Stimulated activated naive CD8-positive, alpha-beta T cell treated with anti-CD3 and anti-CD28 coated beads, Interleukin-15, amount 100 ng/mL, for 72 hours (primary cell): ENCODE measurements at regions not wholly inside any gene's neighbourhood (a gene's known extent, or its start where the extent isn't known, plus 50 kb on each side); places are given as distances from the start of the nearest gene placed in this dataset.
"Not testable (repeated sequence)": the region's sequence is repeated elsewhere in the genome, so short reads cannot be mapped to it uniquely, and the experiment has no call there.

Experiments
- ATAC-seq: fragments of 150-1000 bp; cut with Tn5 transposase; 2 replicates; pipeline ENCODE4 v1.10.0; 2021; ENCODE audit warnings: mild to moderate bottlenecking, moderate library complexity
- DNase-seq, 2 donors: peaks; one replicate each; pipeline ENCODE4 v3.0.0; 2021 to 2022
- H3K27ac Mint-ChIP-seq, 2 donors: one replicate each; pipeline ENCODE4 v1.8.0; 2022; ENCODE audit warnings: mild to moderate bottlenecking in 2 of 2, mixed read lengths in 2 of 2, moderate library complexity in 2 of 2
- H3K27me3 Mint-ChIP-seq: one replicate; pipeline ENCODE4 v1.8.0; 2022; ENCODE audit warnings: mixed read lengths
- H3K4me1 Mint-ChIP-seq: one replicate; pipeline ENCODE4 v1.8.0; 2022; ENCODE audit warnings: mild to moderate bottlenecking, mixed read lengths
- H3K4me3 Mint-ChIP-seq, 2 donors: one replicate each; pipeline ENCODE4 v1.8.0; 2022; ENCODE audit warnings: mild to moderate bottlenecking in 2 of 2, mixed read lengths in 2 of 2, moderate library complexity in 1 of 2
- H3K9me3 Mint-ChIP-seq, 2 donors: one replicate each; pipeline ENCODE4 v1.8.0; 2022; ENCODE audit warnings: mixed read lengths in 2 of 2

DNA sequence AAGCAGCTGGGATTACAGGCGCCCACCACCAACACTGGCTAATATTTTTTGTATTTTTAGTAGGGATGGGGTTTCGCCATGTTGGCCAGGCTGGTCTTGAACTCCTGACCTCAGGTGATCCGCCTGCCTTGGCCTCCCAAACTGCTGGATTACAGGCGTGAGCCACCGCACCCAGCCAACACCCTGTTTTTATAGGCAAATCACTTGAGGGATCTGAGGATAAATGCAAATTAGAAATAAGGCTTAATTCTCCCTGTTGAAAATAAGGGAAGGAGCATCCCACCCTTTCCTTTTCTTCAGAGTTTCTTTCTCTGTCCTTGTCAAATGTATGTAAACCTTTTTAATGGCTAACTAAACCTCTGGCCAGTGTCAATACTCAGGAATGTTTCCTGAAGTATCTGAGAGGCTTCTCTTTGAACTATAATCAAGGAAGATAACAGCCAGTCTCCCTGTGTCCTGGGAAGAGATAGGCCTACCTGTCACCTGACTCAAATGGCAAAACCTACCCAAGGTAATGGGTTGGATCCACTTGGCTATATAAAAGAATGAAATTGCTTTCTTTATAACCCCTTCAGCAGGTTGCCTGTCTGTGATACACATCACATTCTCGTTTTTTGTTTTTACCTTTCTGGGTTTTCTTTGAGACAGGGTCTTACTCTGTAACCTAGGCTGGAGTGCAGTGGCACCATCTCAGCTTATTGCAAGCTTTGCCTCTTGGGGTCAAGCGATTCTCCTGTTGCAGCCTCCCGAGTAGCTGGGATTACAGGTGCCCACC, 64.5 kb upstream of the TNFAIP3 start:
- peaks cover 69% of the 10 kb centered on the region for H3K4me1 Mint-ChIP-seq
- DNase-seq = no peak
- no peak for ATAC-seq
- H3K4me3 Mint-ChIP-seq = no peak overlapping the region
- no peaks in the 10 kb centered on the region for H3K27me3 Mint-ChIP-seq
- H3K9me3 Mint-ChIP-seq = peaks cover 11 to 14% of the 10 kb centered on the region in 2 donors
- H3K27ac Mint-ChIP-seq = no peak overlapping the region

DNA sequence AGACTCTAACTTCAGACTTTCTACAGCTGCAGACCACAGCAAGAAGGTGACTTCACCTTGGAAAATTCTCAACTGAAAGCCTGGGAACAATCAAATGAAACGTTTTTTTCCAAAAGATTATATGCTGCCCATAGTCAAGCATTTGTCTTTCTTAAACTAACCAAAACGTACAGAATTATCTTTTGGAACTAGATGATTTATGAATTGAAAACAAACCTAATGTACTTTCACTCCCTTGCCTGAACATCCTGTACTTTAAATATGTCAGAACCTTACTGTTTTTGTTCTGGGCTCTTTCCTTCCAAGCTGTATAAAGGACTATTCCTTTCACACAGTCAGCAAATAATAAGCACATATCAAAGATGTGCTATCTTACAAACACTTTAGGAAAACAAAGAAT, 62.4 kb upstream of the TNFAIP3 start:
- H3K4me1 Mint-ChIP-seq = peaks cover 72% of the 10 kb centered on the region

GRCh38 chr6:137805622-137806021, 61.4 kb upstream of the TNFAIP3 start:
- Mint-ChIP-seq H3K4me1 (peaks cover 72% of the 10 kb centered on the region), H3K9me3 (peaks cover 11 to 14% of the 10 kb centered on the region in 2 donors), H3K27me3 (no peaks in the 10 kb centered on the region), H3K27ac (no peak overlapping the region), H3K4me3 (no peak overlapping the region)
- DNase-seq (no peak), ATAC-seq (no peak)

More for the DNA sequence above, 62.4 kb upstream of the TNFAIP3 start:
- ATAC-seq (no peak), DNase-seq (no peak)
- Mint-ChIP-seq H3K27ac (peak overlapping the region in 1 of 2 donors; percentile 62), H3K9me3 (peaks cover 11 to 14% of the 10 kb centered on the region in 2 donors), H3K4me3 (no peak overlapping the region), H3K27me3 (no peaks in the 10 kb centered on the region)

DNA sequence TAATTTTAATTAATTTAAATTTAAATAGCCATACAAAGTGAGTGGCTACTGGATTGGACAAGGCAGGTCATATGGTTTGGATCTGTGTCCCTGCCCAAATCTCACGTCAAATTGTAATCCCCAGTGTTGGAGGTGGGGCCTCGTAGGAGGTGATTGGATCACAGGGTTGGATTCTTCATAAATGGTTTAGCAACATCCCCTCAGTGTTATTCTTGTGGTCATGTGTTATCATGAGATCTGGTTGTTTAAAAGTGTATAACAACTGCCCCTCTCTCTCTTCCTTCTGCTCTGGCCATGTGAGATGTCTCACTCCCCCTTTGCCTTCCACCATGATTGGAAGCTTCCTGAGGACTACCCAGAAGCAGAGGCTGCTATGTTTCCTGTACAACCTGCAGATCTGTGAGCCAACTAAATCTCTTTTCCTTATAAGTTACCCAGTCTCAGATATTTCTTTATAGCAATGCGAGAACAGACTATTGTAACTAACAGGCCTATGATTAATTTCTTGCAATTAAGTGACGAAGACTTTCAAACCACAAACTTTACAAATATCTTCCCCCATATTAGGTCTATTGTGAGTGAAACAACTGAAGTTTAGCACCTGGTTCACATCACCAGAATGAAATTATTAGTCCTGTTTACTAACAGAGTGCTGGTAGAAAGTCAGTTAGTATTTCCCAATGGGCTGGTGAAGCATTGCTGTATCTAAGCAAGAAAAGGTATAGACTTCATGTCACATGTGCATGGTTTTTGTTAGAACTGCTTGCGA, 60.0 kb upstream of the TNFAIP3 start:
- no peak overlapping the region for H3K27ac Mint-ChIP-seq
- H3K4me1 Mint-ChIP-seq = peaks cover 72% of the 10 kb centered on the region
- no peaks in the 10 kb centered on the region for H3K27me3 Mint-ChIP-seq
- ATAC-seq (no peak), DNase-seq (no peak)
- peaks cover 11 to 14% of the 10 kb centered on the region in 2 donors for H3K9me3 Mint-ChIP-seq
- no peak overlapping the region for H3K4me3 Mint-ChIP-seq

DNA sequence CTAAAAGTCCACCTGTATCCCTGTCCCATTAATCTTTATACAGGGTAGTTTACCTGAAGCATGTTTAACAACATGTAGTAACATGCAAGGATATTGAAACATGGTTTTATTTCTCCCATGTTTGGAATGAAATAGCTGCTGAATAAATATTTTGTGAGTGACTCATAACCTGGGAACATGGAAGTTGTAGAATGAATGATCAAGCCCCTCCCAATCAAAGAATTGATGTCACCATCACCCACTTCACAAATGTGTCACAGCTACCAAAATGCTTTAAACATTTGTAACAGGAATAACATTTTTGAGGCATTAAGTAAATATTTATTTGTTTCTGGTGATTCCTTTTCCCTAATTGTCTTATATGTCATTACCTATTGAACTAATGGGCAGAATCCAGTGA, 58.9 kb upstream of the TNFAIP3 start:
- Mint-ChIP-seq H3K4me1 (peaks cover 77% of the 10 kb centered on the region), H3K27me3 (no peaks in the 10 kb centered on the region), H3K9me3 (peaks cover 11 to 12% of the 10 kb centered on the region in 2 donors), H3K4me3 (no peak overlapping the region), H3K27ac (peak overlapping the region in 1 of 2 donors; percentile 38)
- DNase-seq (no peak), ATAC-seq (no peak)

DNA sequence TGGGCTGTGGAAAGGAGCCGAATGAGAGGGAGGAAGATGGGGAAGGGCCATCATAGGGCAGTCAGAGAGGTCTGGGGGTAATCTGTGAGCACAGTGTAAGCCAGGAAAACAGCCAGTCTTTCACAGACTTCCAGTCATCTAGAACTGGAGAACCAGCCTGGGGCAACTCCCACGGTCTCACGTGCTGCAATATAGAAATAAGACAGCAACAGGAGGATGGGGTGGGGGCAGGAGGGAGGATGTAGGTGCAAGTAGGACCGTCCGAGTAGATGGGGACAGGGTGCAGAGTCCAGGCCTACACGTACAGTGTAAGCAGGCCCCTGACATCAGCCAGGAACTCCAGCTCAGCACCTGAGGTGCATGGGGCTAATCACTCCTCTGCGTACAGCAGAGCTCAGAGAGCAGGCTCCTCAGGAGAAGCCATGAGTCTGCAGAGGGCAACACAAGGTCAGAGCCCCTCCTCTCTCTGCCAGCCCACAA, 58.2 kb upstream of the TNFAIP3 start:
- Mint-ChIP-seq H3K4me1 (peaks cover 75% of the 10 kb centered on the region), H3K4me3 (no peak overlapping the region), H3K27me3 (no peaks in the 10 kb centered on the region), H3K9me3 (peaks cover 6 to 8% of the 10 kb centered on the region in 2 donors), H3K27ac (peak overlapping the region in 1 of 2 donors; percentile 38)
- ATAC-seq (no peak), DNase-seq (no peak)

GRCh38 chr6:137809895-137810553, 57.0 kb upstream of the TNFAIP3 start:
- DNase-seq, ATAC-seq, H3K4me3 Mint-ChIP-seq, H3K9me3 Mint-ChIP-seq, H3K27me3 Mint-ChIP-seq: not testable (repeated sequence)
- peaks cover 65% of the 10 kb centered on the region for H3K4me1 Mint-ChIP-seq
- peak overlapping the region; percentile 34 to 60 for H3K27ac Mint-ChIP-seq

DNA sequence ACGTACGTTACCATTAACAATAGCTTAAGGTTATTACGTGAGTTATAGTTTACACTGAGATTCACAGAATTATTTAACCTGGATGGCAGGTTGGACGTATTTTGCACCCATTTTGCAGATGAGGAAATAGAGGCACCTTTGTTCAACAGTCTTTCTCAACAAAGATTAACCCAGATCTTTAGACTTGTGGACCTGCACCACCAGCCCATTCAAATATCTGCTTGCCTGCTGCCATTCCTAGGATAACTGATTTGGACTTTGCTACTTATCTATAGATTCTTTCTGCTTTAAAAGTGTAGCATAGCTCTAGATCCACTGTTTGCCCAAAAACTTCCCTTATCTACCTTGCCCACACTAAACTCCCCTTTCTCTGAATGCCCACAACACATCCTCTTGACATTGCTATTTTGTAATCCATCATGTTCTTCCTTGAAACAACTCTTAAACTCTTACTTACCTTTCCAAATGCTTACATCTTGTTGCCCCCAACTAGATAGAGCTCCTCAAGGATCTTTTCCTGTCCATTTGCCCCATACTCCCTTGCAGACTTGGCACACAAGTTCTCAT, 56.4 kb upstream of the TNFAIP3 start:
- H3K27ac Mint-ChIP-seq = peak overlapping the region; percentile 90 to 95
- peaks cover 6 to 8% of the 10 kb centered on the region in 2 donors for H3K9me3 Mint-ChIP-seq
- DNase-seq (no peak), ATAC-seq (no peak)
- no peaks in the 10 kb centered on the region for H3K27me3 Mint-ChIP-seq
- H3K4me3 Mint-ChIP-seq = peak overlapping the region; percentile 56 to 78
- H3K4me1 Mint-ChIP-seq = peaks cover 70% of the 10 kb centered on the region

GRCh38 chr6:137811121-137811915, 55.7 kb upstream of the TNFAIP3 start:
- ATAC-seq (peak; percentile 98), DNase-seq (peak; percentile 68 to 85)
- no peaks in the 10 kb centered on the region for H3K27me3 Mint-ChIP-seq
- H3K4me3 Mint-ChIP-seq = peak overlapping the region; percentile 56 to 78
- H3K9me3 Mint-ChIP-seq = peaks cover 6 to 8% of the 10 kb centered on the region in 2 donors
- peak overlapping the region; percentile 90 to 95 for H3K27ac Mint-ChIP-seq
- H3K4me1 Mint-ChIP-seq = peaks cover 77% of the 10 kb centered on the region

DNA sequence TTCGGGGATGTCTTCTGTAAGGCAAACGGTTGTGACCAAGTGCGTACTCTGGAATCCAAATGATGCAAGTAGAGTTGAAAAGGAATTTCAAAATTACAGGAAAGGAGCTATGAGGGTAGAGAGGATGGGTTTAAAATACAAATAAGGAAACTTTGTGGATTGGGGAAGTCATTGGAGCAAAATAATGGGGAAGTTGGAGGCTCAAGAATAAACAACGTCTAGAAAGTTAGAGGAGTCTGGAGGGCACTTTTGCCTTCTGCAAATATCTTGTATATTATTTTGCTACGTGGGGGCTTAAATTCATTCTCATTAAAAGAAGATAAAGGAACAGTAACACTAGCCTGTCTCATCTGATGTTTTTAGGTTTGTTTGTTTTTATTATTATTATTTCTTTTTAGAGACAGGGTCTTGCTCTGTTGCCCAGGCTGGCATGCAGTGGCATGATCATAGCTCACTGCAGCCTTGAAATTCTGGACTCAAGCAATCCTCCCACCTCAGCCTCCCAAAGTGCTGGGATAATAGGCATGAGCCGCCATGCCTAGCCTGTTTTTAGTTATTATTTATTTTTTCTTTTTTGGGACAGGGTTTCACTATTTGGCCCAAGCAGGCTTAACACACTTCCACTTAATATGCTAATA, 55.0 kb upstream of the TNFAIP3 start:
- H3K4me3 Mint-ChIP-seq = peak overlapping the region; percentile 56 to 78
- no peak for ATAC-seq

GRCh38 chr6:137813308-137813970, 53.6 kb upstream of the TNFAIP3 start:
- DNase-seq = no peak

More for the DNA sequence above, 55.0 kb upstream of the TNFAIP3 start:
- H3K27ac Mint-ChIP-seq = peak overlapping the region; percentile 82 to 95
- peaks cover 5% of the 10 kb centered on the region in 2 donors for H3K9me3 Mint-ChIP-seq
- no peak for DNase-seq
- no peaks in the 10 kb centered on the region for H3K27me3 Mint-ChIP-seq
- H3K4me1 Mint-ChIP-seq = peaks cover 82% of the 10 kb centered on the region

GRCh38 chr6:137814030-137814429, 53.0 kb upstream of the TNFAIP3 start:
- H3K9me3 Mint-ChIP-seq, DNase-seq, H3K4me3 Mint-ChIP-seq, H3K27ac Mint-ChIP-seq, H3K27me3 Mint-ChIP-seq, ATAC-seq: not testable (repeated sequence)
- peaks cover 82% of the 10 kb centered on the region for H3K4me1 Mint-ChIP-seq

More at GRCh38 chr6:137813308-137813970, 53.6 kb upstream of the TNFAIP3 start:
- no peak overlapping the region for H3K27ac Mint-ChIP-seq
- no peaks in the 10 kb centered on the region for H3K9me3 Mint-ChIP-seq
- no peak for ATAC-seq
- H3K4me1 Mint-ChIP-seq = peaks cover 82% of the 10 kb centered on the region
- no peak overlapping the region for H3K4me3 Mint-ChIP-seq
- H3K27me3 Mint-ChIP-seq = no peaks in the 10 kb centered on the region

- Mint-ChIP-seq H3K4me1 (peaks cover 82% of the 10 kb centered on the region), H3K27me3 (no peaks in the 10 kb centered on the region), H3K9me3 (no peaks in the 10 kb centered on the region), H3K27ac (peak overlapping the region; percentile 86 to 90), H3K4me3 (peak overlapping the region; percentile 77 to 83)
- ATAC-seq (no peak), DNase-seq (no peak)
Measured at GRCh38 chr6:137815692-137816091, 51.4 kb upstream of the TNFAIP3 start.

GRCh38 chr6:137816133-137816579, 50.9 kb upstream of the TNFAIP3 start:
- H3K27me3 Mint-ChIP-seq = no peaks in the 10 kb centered on the region
- H3K4me3 Mint-ChIP-seq = peak overlapping the region; percentile 77 to 83
- peak; percentile 52 for ATAC-seq
- DNase-seq = no peak
- H3K9me3 Mint-ChIP-seq = no peaks in the 10 kb centered on the region
- peak overlapping the region; percentile 86 to 90 for H3K27ac Mint-ChIP-seq
- H3K4me1 Mint-ChIP-seq = peaks cover 82% of the 10 kb centered on the region
